ENCODE measurements at regions not wholly inside any gene's neighbourhood (a gene's known extent, or its start where the extent isn't known, plus 50 kb on each side); places are given as distances from the start of the nearest gene placed in this dataset.
A peak's percentile ranks its signal among the peaks of the same experiment; 100 is the strongest.
"Not testable (repeated sequence)": the region's sequence is repeated elsewhere in the genome, so short reads cannot be mapped to it uniquely, and the experiment has no call there.

GRCh38 chr2:87075054-87075790 is 53.6 kb upstream of the PLGLB1 start:
- in situ Hi-C loops (cut with MboI; ENCODE audit: low sequenced_read_pairs in 4 of 4); H3K27me3 ChIP-seq; H3K9me3 ChIP-seq; intact Hi-C loops (cut with DNase I; ENCODE audit: low total_unique reads); ATAC-seq; H3K4me1 ChIP-seq; H3K36me3 ChIP-seq: not testable (repeated sequence)
- DNase-seq = peak in 1 of 2 donors; percentile 11
- TF ChIP-seq CTCF (IDR thresholded peaks at IDR 0.05 in 4 of 5, conservative IDR thresholded peaks at IDR 0.05 in 1 of 5) = peak in 1 of 5 experiments; percentile 40
- peak overlapping the region; percentile 94 to 96 (median 95) for H3K27ac ChIP-seq
- peak overlapping the region; percentile 72 to 81 (median 78) for H3K4me3 ChIP-seq

GRCh38 chr2:87075791-87076252 is 54.2 kb upstream of the PLGLB1 start:
- H3K4me1 ChIP-seq; in situ Hi-C loops (cut with MboI; ENCODE audit: low sequenced_read_pairs in 4 of 4); H3K27me3 ChIP-seq; H3K9me3 ChIP-seq; intact Hi-C loops (cut with DNase I; ENCODE audit: low total_unique reads); H3K36me3 ChIP-seq: not testable (repeated sequence)
- peak overlapping the region; percentile 72 to 81 (median 78) for H3K4me3 ChIP-seq
- H3K27ac ChIP-seq = peak overlapping the region; percentile 94 to 96 (median 95)
- DNase-seq = peak; percentile 14 to 54
- peak; percentile 20 to 22 for ATAC-seq

GRCh38 chr2:87076253-87077123 is 54.8 kb upstream of the PLGLB1 start:
- intact Hi-C loops (cut with DNase I; ENCODE audit: low total_unique reads); H3K36me3 ChIP-seq; H3K4me1 ChIP-seq; in situ Hi-C loops (cut with MboI; ENCODE audit: low sequenced_read_pairs in 4 of 4); H3K27me3 ChIP-seq; H3K9me3 ChIP-seq: not testable (repeated sequence)
- ATAC-seq (peak; percentile 91 to 92), DNase-seq (peak; percentile 88 to 96)
- peak; percentile 78 to 88 for TF ChIP-seq POLR2A (IDR thresholded peaks at IDR 0.05)
- Histone ChIP-seq H3K4me3 (peak overlapping the region; percentile 72 to 81 (median 78)), H3K27ac (peak overlapping the region; percentile 94 to 96 (median 95))

- peak overlapping the region; percentile 94 to 96 (median 95) for H3K27ac ChIP-seq
- in situ Hi-C loops (cut with MboI; ENCODE audit: low sequenced_read_pairs in 4 of 4); H3K36me3 ChIP-seq; H3K9me3 ChIP-seq; H3K4me1 ChIP-seq; intact Hi-C loops (cut with DNase I; ENCODE audit: low total_unique reads); H3K27me3 ChIP-seq; DNase-seq: not testable (repeated sequence)
- peak; percentile 43 to 51 for ATAC-seq
- peak overlapping the region; percentile 72 to 81 (median 78) for H3K4me3 ChIP-seq
Measured at GRCh38 chr2:87077124-87077446, 55.4 kb upstream of the PLGLB1 start.

- peak overlapping the region in 3 of 4 donors; percentile 46 to 61 (median 54) for H3K27ac ChIP-seq
- in situ Hi-C loops (cut with MboI; ENCODE audit: low sequenced_read_pairs in 4 of 4); H3K4me3 ChIP-seq; H3K27me3 ChIP-seq; intact Hi-C loops (cut with DNase I; ENCODE audit: low total_unique reads); DNase-seq; H3K36me3 ChIP-seq; H3K9me3 ChIP-seq; H3K4me1 ChIP-seq: not testable (repeated sequence)
- peak; percentile 49 to 55 for ATAC-seq
Measured at GRCh38 chr2:87081727-87082126, 60.1 kb upstream of the PLGLB1 start.

- H3K4me1 ChIP-seq; H3K36me3 ChIP-seq; DNase-seq; ATAC-seq; H3K9me3 ChIP-seq; H3K27ac ChIP-seq; H3K4me3 ChIP-seq; in situ Hi-C loops (cut with MboI; ENCODE audit: low sequenced_read_pairs in 4 of 4); intact Hi-C loops (cut with DNase I; ENCODE audit: low total_unique reads); H3K27me3 ChIP-seq: not testable (repeated sequence)
Measured at GRCh38 chr2:87088079-87088478, 66.4 kb upstream of the PLGLB1 start.

- H3K4me3 ChIP-seq; ATAC-seq; H3K27ac ChIP-seq; H3K9me3 ChIP-seq; DNase-seq; H3K36me3 ChIP-seq; H3K4me1 ChIP-seq; intact Hi-C loops (cut with DNase I; ENCODE audit: low total_unique reads); in situ Hi-C loops (cut with MboI; ENCODE audit: low sequenced_read_pairs in 4 of 4); H3K27me3 ChIP-seq: not testable (repeated sequence)
Measured at GRCh38 chr2:87089401-87089800, 67.8 kb upstream of the PLGLB1 start.

GRCh38 chr2:87093252-87093651 is 71.6 kb upstream of the PLGLB1 start:
- H3K27ac ChIP-seq; H3K36me3 ChIP-seq; H3K27me3 ChIP-seq; H3K9me3 ChIP-seq; DNase-seq; in situ Hi-C loops (cut with MboI; ENCODE audit: low sequenced_read_pairs in 4 of 4); ATAC-seq; H3K4me3 ChIP-seq; intact Hi-C loops (cut with DNase I; ENCODE audit: low total_unique reads); H3K4me1 ChIP-seq: not testable (repeated sequence)

- intact Hi-C loops (cut with DNase I; ENCODE audit: low total_unique reads); DNase-seq: not testable (repeated sequence)
Measured at GRCh38 chr2:87093937-87094529, 72.4 kb upstream of the PLGLB1 start.

GRCh38 chr2:87095804-87096203 is 74.2 kb upstream of the PLGLB1 start:
- H3K36me3 ChIP-seq; H3K9me3 ChIP-seq; H3K4me1 ChIP-seq; ATAC-seq; H3K4me3 ChIP-seq; in situ Hi-C loops (cut with MboI; ENCODE audit: low sequenced_read_pairs in 4 of 4); DNase-seq; H3K27ac ChIP-seq; intact Hi-C loops (cut with DNase I; ENCODE audit: low total_unique reads); H3K27me3 ChIP-seq: not testable (repeated sequence)

More at GRCh38 chr2:87093937-87094529, 72.4 kb upstream of the PLGLB1 start:
- H3K27ac ChIP-seq; H3K9me3 ChIP-seq; ATAC-seq; H3K27me3 ChIP-seq; in situ Hi-C loops (cut with MboI; ENCODE audit: low sequenced_read_pairs in 4 of 4); H3K4me1 ChIP-seq; H3K36me3 ChIP-seq; H3K4me3 ChIP-seq: not testable (repeated sequence)
